HG02884 (cell line): ENCODE measurements at regions not wholly inside any gene's neighbourhood (a gene's known extent, or its start where the extent isn't known, plus 50 kb on each side); places are given as distances from the start of the nearest gene placed in this dataset.
"Not testable (repeated sequence)": the region's sequence is repeated elsewhere in the genome, so short reads cannot be mapped to it uniquely, and the experiment has no call there.

ENCODE experiments used
- ATAC-seq: cut with Tn5 transposase; IDR thresholded peaks from one replicate; pipeline ENCODE4 v1.9.1; 2021; ENCODE audit warnings: mild to moderate bottlenecking, moderate library complexity; ENCODE audit not compliant: unreplicated experiment

- ATAC-seq, result no peak
Measured at GRCh38 chr13:89402211-89402610, 1731.0 kb downstream of the SLITRK5 start.

- not testable (repeated sequence) for ATAC-seq
Measured at GRCh38 chr13:89406096-89406495, 1734.9 kb downstream of the SLITRK5 start.

- no peak for ATAC-seq
Measured at GRCh38 chr13:89407357-89407756, 1736.2 kb downstream of the SLITRK5 start.

GRCh38 chr13:89432997-89433396 is 1761.8 kb downstream of the SLITRK5 start:
- no peak for ATAC-seq

GRCh38 chr13:89434624-89435023 is 1763.5 kb downstream of the SLITRK5 start:
- ATAC-seq, result not testable (repeated sequence)

GRCh38 chr13:89454681-89455080 is 1783.5 kb downstream of the SLITRK5 start:
- ATAC-seq, result no peak

- ATAC-seq, result no peak
Measured at GRCh38 chr13:89455225-89455624, 1784.1 kb downstream of the SLITRK5 start.

GRCh38 chr13:89455741-89456140 is 1784.6 kb downstream of the SLITRK5 start:
- ATAC-seq, result no peak

- ATAC-seq, result no peak
Measured at GRCh38 chr13:89457977-89458376, 1786.8 kb downstream of the SLITRK5 start.

GRCh38 chr13:89458456-89458855 is 1787.3 kb downstream of the SLITRK5 start:
- ATAC-seq, result no peak

GRCh38 chr13:89460895-89461294 is 1789.7 kb downstream of the SLITRK5 start:
- ATAC-seq, result not testable (repeated sequence)

- peak; percentile 70 for ATAC-seq
Measured at GRCh38 chr13:89465366-89465765, 1794.2 kb downstream of the SLITRK5 start.

GRCh38 chr13:89468081-89468480 is 1796.9 kb downstream of the SLITRK5 start:
- ATAC-seq, result no peak

- no peak for ATAC-seq
Measured at GRCh38 chr13:89470901-89471300, 1799.7 kb downstream of the SLITRK5 start.

- no peak for ATAC-seq
Measured at GRCh38 chr13:89474432-89474831, 1803.3 kb downstream of the SLITRK5 start.

GRCh38 chr13:89486065-89486464 is 1814.9 kb downstream of the SLITRK5 start:
- no peak for ATAC-seq

GRCh38 chr13:89486709-89487108 is 1815.5 kb downstream of the SLITRK5 start:
- no peak for ATAC-seq

GRCh38 chr13:89490661-89491060 is 1819.5 kb downstream of the SLITRK5 start:
- ATAC-seq, result no peak

- no peak for ATAC-seq
Measured at GRCh38 chr13:89496478-89496877, 1825.3 kb downstream of the SLITRK5 start.

- ATAC-seq, result no peak
Measured at GRCh38 chr13:89497658-89498057, 1826.5 kb downstream of the SLITRK5 start.

GRCh38 chr13:89502286-89502685 is 1831.1 kb downstream of the SLITRK5 start:
- no peak for ATAC-seq

GRCh38 chr13:89514534-89515312 is 1832.8 kb upstream of the MIR17HG start:
- no peak for ATAC-seq

GRCh38 chr13:89515948-89516347 is 1831.5 kb upstream of the MIR17HG start:
- no peak for ATAC-seq
